ENCODE measurements at regions not wholly inside any gene's neighbourhood (a gene's known extent, or its start where the extent isn't known, plus 50 kb on each side); places are given as distances from the start of the nearest gene placed in this dataset.

- TF ChIP-seq CTCF (IDR thresholded peaks at IDR 0.05) (no peak), POLR2A (IDR thresholded peaks at IDR 0.05) (no peak)
These were observed 218.8 kb upstream of the RRP15 start for GRCh38 chr1:218066332-218066731.

All from body of pancreas (tissue), 4 donors.